Testis (tissue), 2 donors: ENCODE measurements at regions not wholly inside any gene's neighbourhood (a gene's known extent, or its start where the extent isn't known, plus 50 kb on each side); places are given as distances from the start of the nearest gene placed in this dataset.

Source experiments
- POLR2A ChIP-seq: fragments of 450-650 bp; IDR thresholded peaks from one replicate; pipeline ENCODE4 v1.6.1; 2017; ENCODE audit warnings: antibody characterized with exemption, mild to moderate bottlenecking, moderate library complexity
- TF ChIP-seq, protein P1 (sequence below), 3 experiments: fragments of 450-650 bp in 2 of 3; fragments of 200-600 bp in 1 of 3; sonication (generic) in 1 of 3; IDR thresholded peaks; one replicate each; pipeline ENCODE4 v1.5.1; 2016 to 2019; ENCODE audit warnings: antibody characterized with exemption in 3 of 3, mild to moderate bottlenecking in 2 of 3, moderate library complexity in 1 of 3

DNA sequence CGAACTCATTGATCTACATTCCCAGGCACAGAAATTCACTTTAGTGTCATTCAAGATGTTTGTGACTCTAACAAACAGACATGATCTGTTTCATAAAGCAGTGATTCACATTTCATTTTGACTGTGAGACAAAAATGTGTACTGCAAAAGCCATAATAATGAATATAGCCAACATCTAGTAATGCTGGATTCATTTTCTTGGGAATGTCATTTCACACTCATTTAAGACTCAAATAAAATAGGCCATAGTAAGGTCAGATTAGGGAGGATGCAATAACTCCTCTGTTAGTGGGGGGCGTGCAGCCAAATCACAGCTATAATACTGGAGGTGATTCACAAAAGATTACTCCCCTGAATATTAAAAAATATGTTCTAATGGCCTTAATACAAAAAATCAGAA is 566.6 kb upstream of the ZWINT start:
- TF ChIP-seq, protein P1, sequence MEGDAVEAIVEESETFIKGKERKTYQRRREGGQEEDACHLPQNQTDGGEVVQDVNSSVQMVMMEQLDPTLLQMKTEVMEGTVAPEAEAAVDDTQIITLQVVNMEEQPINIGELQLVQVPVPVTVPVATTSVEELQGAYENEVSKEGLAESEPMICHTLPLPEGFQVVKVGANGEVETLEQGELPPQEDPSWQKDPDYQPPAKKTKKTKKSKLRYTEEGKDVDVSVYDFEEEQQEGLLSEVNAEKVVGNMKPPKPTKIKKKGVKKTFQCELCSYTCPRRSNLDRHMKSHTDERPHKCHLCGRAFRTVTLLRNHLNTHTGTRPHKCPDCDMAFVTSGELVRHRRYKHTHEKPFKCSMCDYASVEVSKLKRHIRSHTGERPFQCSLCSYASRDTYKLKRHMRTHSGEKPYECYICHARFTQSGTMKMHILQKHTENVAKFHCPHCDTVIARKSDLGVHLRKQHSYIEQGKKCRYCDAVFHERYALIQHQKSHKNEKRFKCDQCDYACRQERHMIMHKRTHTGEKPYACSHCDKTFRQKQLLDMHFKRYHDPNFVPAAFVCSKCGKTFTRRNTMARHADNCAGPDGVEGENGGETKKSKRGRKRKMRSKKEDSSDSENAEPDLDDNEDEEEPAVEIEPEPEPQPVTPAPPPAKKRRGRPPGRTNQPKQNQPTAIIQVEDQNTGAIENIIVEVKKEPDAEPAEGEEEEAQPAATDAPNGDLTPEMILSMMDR (IDR thresholded peaks at IDR 0.05), result no peak
- no peak for TF ChIP-seq POLR2A
